GM19193 (cell line): ENCODE measurements at regions not wholly inside any gene's neighbourhood (a gene's known extent, or its start where the extent isn't known, plus 50 kb on each side); places are given as distances from the start of the nearest gene placed in this dataset.

Experiments used
- POLR2A ChIP-seq: IDR thresholded peaks from 4 replicates; pipeline ENCODE4 v1.6.1; 2011; ENCODE audit not compliant: insufficient read depth, insufficient read length; ENCODE audit errors: extremely low read depth

- TF ChIP-seq POLR2A, result no peak
These were observed 748.8 kb downstream of the XPNPEP1 start for GRCh38 chr10:109174526-109174925.

- TF ChIP-seq POLR2A, result no peak
These were observed 749.4 kb downstream of the XPNPEP1 start for GRCh38 chr10:109173937-109174336.

- no peak for TF ChIP-seq POLR2A
These were observed 750.2 kb downstream of the XPNPEP1 start for GRCh38 chr10:109173121-109173520.

GRCh38 chr10:109166935-109167334 lies 756.4 kb downstream of the XPNPEP1 start:
- no peak for TF ChIP-seq POLR2A

- TF ChIP-seq POLR2A, result no peak
These were observed 764.0 kb downstream of the XPNPEP1 start for GRCh38 chr10:109159351-109159750.

GRCh38 chr10:109156396-109156795 lies 766.9 kb downstream of the XPNPEP1 start:
- TF ChIP-seq POLR2A, result no peak

- no peak for TF ChIP-seq POLR2A
These were observed 773.5 kb downstream of the XPNPEP1 start for GRCh38 chr10:109149666-109150350.

- no peak for TF ChIP-seq POLR2A
These were observed 795.9 kb downstream of the XPNPEP1 start for GRCh38 chr10:109127363-109127762.

- no peak for TF ChIP-seq POLR2A
These were observed 796.8 kb downstream of the XPNPEP1 start for GRCh38 chr10:109126541-109126940.

- TF ChIP-seq POLR2A, result no peak
These were observed 797.3 kb downstream of the XPNPEP1 start for GRCh38 chr10:109126016-109126415.

- TF ChIP-seq POLR2A, result no peak
These were observed 808.1 kb downstream of the XPNPEP1 start for GRCh38 chr10:109115179-109115578.

GRCh38 chr10:109114579-109114978 lies 808.7 kb downstream of the XPNPEP1 start:
- no peak for TF ChIP-seq POLR2A

- TF ChIP-seq POLR2A, result no peak
These were observed 816.7 kb downstream of the XPNPEP1 start for GRCh38 chr10:109106604-109107003.

GRCh38 chr10:109105725-109106124 lies 817.6 kb downstream of the XPNPEP1 start:
- TF ChIP-seq POLR2A, result no peak

- TF ChIP-seq POLR2A, result no peak
These were observed 818.5 kb downstream of the XPNPEP1 start for GRCh38 chr10:109104806-109105205.

- no peak for TF ChIP-seq POLR2A
These were observed 820.0 kb downstream of the XPNPEP1 start for GRCh38 chr10:109103278-109103677.

GRCh38 chr10:109089779-109090178 lies 833.5 kb downstream of the XPNPEP1 start:
- TF ChIP-seq POLR2A, result no peak
